ENCODE measurements at regions not wholly inside any gene's neighbourhood (a gene's known extent, or its start where the extent isn't known, plus 50 kb on each side); places are given as distances from the start of the nearest gene placed in this dataset.

DNA sequence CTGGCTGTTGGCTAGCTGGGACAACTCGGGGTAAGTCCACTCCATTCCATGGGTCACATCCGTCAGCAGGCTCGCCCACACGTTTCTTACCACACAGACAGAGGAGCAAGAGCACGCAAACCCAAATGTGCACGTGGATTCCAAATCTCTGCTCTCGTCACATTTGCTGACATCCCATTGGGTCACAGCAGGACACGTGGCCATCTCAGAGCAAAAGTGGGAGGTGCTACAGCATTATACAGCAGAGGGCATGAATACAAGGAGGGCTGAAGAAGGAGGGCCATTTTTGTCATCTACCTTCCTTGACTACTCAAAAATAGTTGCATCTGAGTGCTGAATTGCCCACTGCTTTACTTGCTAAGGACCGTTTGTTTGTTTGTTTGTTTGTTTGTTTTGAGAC lies 84.7 kb downstream of the RBBP6 start:
- Histone ChIP-seq H3K9me3 (no peaks in the 10 kb centered on the region), H3K4me3 (no peak overlapping the region), H3K4me1 (peaks cover 0 to 3% (median 0%) of the 10 kb centered on the region in 4 donors), H3K36me3 (no peaks in the 10 kb centered on the region), H3K27me3 (no peaks in the 10 kb centered on the region), H3K27ac (no peak overlapping the region)
- DNase-seq (ENCODE audit: low spot score in 2 of 2) = no peak
- TF ChIP-seq EP300 (IDR thresholded peaks at IDR 0.05) = no peak
- TF ChIP-seq, protein P1, sequence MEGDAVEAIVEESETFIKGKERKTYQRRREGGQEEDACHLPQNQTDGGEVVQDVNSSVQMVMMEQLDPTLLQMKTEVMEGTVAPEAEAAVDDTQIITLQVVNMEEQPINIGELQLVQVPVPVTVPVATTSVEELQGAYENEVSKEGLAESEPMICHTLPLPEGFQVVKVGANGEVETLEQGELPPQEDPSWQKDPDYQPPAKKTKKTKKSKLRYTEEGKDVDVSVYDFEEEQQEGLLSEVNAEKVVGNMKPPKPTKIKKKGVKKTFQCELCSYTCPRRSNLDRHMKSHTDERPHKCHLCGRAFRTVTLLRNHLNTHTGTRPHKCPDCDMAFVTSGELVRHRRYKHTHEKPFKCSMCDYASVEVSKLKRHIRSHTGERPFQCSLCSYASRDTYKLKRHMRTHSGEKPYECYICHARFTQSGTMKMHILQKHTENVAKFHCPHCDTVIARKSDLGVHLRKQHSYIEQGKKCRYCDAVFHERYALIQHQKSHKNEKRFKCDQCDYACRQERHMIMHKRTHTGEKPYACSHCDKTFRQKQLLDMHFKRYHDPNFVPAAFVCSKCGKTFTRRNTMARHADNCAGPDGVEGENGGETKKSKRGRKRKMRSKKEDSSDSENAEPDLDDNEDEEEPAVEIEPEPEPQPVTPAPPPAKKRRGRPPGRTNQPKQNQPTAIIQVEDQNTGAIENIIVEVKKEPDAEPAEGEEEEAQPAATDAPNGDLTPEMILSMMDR (IDR thresholded peaks at IDR 0.05) = no peak
- WGBS, 2 donors = 79 to 80% methylated on average over 9 of the region's 9 CpGs

DNA sequence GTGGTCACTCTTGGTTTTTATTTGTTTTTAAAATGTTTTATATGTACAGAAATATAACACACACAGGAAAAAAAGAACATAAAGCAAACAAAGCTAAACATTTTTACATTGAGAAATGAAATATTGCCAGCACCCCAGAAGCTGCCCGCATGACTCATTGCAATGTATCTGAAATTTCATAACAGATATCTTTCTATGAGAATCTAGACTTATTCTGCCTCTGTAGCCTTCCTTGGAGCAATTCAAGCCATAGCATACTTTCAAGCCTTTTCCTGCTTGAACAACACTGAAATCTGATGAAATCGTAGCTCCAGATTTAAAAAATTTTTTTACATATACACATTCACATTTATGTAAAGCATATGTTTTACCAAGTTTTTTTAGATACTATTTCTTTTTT lies 86.9 kb downstream of the RBBP6 start:
- no peak for DNase-seq (ENCODE audit: low spot score in 2 of 2)
- H3K27me3 ChIP-seq = no peaks in the 10 kb centered on the region
- WGBS, 2 donors = 65 to 70% methylated on average over 2 of the region's 2 CpGs
- no peak for TF ChIP-seq POLR2A (IDR thresholded peaks at IDR 0.05)
- TF ChIP-seq, protein P1 (IDR thresholded peaks at IDR 0.05) = no peak
- no peak for TF ChIP-seq EP300 (IDR thresholded peaks at IDR 0.05)
- H3K4me3 ChIP-seq = no peak overlapping the region
- peaks cover 0 to 4% (median 0%) of the 10 kb centered on the region in 4 donors for H3K9me3 ChIP-seq
- no peaks in the 10 kb centered on the region for H3K36me3 ChIP-seq
- H3K4me1 ChIP-seq = peaks cover 0 to 3% (median 0%) of the 10 kb centered on the region in 4 donors
- no peak overlapping the region for H3K27ac ChIP-seq

DNA sequence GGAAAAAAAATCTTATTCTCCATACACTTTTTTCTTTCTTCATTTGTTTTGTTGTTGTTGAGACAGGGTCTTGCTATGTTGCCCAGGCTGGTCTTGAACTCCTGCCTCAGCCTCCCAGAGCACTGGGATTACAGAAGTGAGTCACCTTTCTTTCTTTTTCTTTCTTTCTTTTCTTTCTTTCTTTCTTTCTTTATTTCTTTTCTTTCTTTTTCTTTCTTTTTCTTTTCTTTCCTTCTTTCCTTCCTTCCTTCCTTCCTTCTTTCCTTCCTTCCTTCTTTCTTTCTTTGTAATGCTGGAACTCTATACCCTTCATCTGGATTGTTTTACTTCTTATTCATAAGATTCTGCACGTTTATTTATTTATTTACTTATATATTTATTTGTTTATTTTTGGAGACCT lies 94.5 kb upstream of the TNRC6A start:
- Histone ChIP-seq H3K4me3 (no peak overlapping the region), H3K4me1 (peaks cover 0 to 20% (median 7%) of the 10 kb centered on the region in 4 donors), H3K27me3 (no peaks in the 10 kb centered on the region), H3K27ac (no peak overlapping the region), H3K36me3 (no peaks in the 10 kb centered on the region), H3K9me3 (peaks cover 0 to 4% (median 0%) of the 10 kb centered on the region in 4 donors)
- no peak for TF ChIP-seq POLR2A (IDR thresholded peaks at IDR 0.05)
- no peak for TF ChIP-seq EP300 (IDR thresholded peaks at IDR 0.05)
- TF ChIP-seq, protein P1 (IDR thresholded peaks at IDR 0.05) = no peak
- no peak for DNase-seq (ENCODE audit: low spot score in 2 of 2)
- WGBS, 2 donors = 54 to 61% methylated on average over 1 of the region's 1 CpG

DNA sequence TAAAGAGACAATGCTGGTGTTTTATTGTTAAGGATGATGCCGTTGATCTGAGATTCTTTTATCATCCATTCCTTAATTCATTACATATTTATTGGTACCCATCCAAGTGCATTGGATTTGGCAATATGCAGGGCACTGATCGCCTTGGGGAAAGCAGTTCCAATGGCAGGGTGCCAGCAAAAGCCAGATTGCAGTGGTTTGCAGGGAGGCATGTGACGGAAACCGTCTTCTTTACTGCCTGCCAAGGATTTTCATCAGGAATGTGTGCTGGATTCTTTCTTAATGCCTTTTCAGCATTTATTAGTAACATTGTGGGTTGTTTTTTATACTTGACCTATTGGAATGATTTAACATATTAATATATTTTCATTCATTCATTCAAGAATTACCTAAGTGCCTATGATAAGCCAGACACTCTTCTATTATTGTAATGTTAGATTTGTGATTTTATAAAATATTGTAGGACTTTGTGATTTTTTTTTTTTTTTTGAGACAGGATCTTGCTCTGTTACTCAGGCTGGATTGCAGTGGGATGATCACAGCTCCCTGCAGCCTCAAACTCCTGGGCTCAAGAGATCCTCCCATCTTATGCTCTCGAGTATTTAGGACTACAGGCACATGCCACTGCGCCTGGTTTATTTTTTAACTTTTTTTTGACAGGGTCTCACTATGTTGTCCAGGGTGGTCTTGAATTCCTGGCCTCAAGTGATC lies 93.4 kb upstream of the TNRC6A start:
- DNase-seq (ENCODE audit: low spot score in 2 of 2) = peak; percentile 76 to 84
- WGBS, 2 donors = 19 to 23% methylated on average over 6 of the region's 6 CpGs

DNA sequence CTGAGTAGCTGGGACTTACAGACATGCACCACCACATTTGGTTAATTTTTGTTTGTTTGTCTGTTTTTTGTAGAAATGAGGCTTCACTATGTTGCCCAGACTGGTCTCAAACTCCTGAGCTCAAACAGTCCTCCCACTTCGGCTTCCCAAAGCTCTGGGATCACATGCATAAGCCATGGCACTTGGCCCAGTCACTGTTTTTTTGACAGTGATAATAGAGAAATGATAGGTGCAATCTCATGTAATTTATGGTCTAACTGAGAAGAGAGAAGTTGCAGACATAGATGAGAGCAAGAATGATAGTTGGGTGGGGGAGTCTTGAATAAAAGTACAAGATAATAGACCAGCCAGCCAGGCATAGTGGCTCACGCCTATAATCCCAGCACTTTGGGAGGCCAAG lies 89.7 kb upstream of the TNRC6A start:
- no peaks in the 10 kb centered on the region for H3K36me3 ChIP-seq
- no peak overlapping the region for H3K27ac ChIP-seq
- peaks cover 0 to 20% (median 7%) of the 10 kb centered on the region in 4 donors for H3K4me1 ChIP-seq
- no peaks in the 10 kb centered on the region for H3K9me3 ChIP-seq
- no peak for TF ChIP-seq EP300 (IDR thresholded peaks at IDR 0.05)
- 84 to 88% methylated on average over 2 of the region's 2 CpGs for WGBS, 2 donors
- no peak overlapping the region for H3K4me3 ChIP-seq
- no peak for DNase-seq (ENCODE audit: low spot score in 2 of 2)
- H3K27me3 ChIP-seq = no peaks in the 10 kb centered on the region

More for the DNA sequence above, 93.4 kb upstream of the TNRC6A start:
- TF ChIP-seq POLR2A (IDR thresholded peaks at IDR 0.05) (no peak), EP300 (IDR thresholded peaks at IDR 0.05) (peak in 1 of 2 donors; percentile 81)
- TF ChIP-seq, protein P1 (IDR thresholded peaks at IDR 0.05) = no peak
- H3K4me3 ChIP-seq = no peak overlapping the region
- H3K27ac ChIP-seq = peak overlapping the region in 2 of 4 donors; percentile 4 to 11
- no peaks in the 10 kb centered on the region for H3K36me3 ChIP-seq
- peaks cover 0 to 20% (median 7%) of the 10 kb centered on the region in 4 donors for H3K4me1 ChIP-seq
- no peaks in the 10 kb centered on the region for H3K27me3 ChIP-seq
- no peaks in the 10 kb centered on the region for H3K9me3 ChIP-seq

All from tibial nerve (tissue), 4 donors.